Fibroblast of skin of left quadriceps (primary cell): ENCODE measurements at regions not wholly inside any gene's neighbourhood (a gene's known extent, or its start where the extent isn't known, plus 50 kb on each side); places are given as distances from the start of the nearest gene placed in this dataset.

Experiments
- DNase-seq, 2 experiments: peaks; one replicate each; pipeline ENCODE4 v3.0.0-alpha.2; 2013; ENCODE audit warnings: low read depth in 2 of 2

DNA sequence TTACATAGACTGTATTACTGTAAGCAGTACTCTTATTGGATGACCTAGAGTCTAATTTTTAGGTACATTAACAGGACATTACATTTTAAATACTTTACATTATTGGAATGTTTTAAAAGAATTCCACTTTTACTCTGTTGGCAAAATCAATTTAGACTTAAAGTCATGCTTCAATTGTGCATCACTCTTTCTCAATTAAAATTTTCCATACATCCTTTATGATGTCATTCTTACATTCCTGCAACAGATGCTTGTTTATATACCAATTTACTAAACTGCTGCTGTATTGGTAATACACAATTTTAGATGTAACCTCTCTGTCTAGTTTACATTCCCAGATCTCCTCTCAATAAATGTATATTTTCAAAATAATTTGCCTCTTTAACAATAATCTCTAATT lies 440.1 kb downstream of the ZEB2 start:
- peak in 1 of 2 experiments; percentile 44 for DNase-seq

DNA sequence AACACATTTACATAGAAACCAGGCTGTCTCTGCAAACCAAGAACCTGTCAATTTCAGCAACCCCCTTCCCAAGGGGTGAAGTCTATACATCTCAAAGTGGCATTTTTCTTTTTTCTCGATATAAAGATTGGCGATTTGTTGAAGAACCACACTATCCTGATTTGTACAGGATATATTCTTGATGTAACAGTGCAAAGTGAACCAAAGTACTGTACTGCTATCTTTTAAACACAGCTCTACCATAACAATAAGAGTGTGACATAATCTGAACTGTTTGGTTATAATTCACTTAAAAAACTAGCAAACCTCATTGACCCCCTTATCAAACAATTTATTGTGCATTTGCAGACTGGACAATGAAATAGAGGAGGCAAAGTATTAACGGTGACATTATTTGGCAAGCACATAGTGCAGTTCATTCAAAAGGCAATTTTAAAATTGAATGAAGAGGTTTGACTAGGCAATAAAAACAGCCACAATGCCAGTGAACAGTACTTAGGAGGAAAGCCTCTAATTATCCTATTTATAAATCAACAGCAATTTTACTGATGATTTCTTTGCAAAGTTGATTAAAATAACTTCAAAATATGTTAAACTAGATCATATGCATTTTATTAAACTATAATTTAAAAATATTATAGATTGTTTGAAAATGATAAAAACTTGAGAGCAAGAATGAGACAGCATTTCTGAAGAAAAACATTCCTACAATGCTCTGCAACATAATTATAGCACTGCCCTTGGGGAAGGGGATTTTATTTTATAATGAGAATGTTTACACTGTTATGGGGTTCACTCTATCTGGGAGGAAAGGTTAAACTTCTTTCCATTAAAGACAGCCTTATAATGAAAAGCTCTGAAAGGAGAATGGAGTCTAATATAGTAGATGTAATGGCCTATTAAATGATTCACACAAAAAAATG lies 440.9 kb downstream of the ZEB2 start:
- DNase-seq = no peak

DNA sequence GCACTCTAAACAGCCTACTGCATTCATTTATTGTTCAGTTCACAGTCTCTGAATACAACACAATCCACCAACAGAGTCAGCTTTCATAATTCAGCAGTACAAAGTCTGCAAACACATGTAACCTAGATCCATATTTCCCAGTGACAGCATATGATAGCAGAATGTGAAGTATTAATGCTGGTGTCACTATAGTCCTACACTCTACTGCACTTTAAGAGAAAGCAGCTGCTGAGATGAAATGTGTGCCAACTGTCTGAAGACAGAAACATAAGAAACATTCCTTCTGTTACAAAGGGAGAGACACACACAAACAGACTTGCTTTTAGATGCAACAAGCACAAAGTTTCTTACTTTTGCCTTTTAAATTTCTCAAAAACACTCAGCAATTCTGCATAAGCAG lies 441.8 kb downstream of the ZEB2 start:
- peak in 1 of 2 experiments; percentile 37 for DNase-seq

DNA sequence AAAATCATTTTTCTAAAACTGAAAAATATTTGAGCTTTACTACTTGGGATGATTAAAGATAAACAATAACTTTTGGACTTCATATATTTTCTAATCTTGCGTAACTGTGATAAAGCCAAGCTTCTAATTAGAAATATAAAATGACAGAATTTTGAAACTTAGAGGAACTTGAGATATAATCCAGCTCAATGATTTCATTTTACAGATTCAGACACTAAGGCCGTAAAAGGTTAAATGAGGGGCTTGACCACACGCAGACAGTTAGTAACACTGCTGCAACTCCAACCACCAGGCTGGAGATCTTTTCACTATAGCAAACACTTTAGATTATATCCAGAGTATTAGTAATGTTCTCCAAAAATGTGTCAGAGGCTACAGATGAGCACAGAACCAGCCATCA lies 445.5 kb downstream of the ZEB2 start:
- DNase-seq = no peak

DNA sequence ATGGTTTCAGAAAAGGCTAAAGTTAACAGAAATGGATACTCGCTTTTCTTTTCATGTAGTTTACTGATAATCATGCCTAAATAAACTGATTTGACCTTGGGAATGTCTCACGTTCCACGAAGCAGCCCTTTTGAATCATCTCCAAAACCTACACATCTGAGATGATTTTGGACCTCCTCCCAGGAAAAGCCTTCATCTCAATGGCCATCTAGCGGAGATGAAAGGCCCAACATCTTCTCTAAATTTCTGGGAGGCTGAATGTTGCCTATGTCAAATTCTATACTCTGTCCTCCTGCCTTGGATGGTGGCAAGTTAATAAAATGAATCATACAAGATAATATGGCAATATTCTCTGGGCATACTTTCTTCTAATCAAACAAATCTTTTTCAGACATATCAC lies 448.5 kb downstream of the ZEB2 start:
- peak in 1 of 2 experiments; percentile 25 for DNase-seq

DNA sequence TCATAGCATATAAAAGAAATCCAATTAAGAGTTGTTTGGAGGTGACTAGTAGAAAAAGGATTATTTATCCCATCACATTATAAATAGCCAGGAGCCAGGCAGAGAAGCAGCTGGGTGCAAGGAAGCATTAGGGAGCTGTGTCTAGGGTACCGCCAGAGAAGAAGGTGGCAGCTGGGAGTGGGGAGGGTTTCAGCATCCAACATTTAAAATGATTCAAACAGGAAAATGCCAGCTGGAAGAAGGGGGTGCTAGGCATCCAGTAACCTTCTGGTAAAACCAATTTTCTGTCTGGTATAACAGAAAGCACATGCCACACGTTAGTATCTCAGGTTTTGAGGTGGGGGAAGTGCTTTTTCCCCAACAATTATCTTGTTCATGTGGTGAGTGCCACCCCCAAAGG lies 452.4 kb downstream of the ZEB2 start:
- DNase-seq = no peak

DNA sequence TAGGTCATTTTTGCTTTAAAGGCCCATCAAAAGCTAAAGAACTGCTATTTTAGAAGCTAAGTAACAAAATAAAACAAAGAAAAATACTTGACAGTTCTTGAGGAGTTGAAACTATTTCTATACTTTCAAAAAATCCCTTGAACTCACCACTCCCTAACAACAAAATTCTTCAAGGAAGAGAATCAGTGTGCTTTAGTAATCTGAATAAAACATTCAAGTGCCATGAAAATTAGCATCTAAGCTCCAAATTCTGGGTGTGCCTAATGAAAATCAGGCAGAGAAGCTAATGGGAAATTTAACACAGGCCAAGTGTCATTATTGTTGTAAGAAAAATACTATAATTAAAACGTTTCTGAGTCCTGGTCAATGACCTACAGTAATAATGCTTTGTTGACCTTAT lies 456.3 kb downstream of the ZEB2 start:
- no peak for DNase-seq

DNA sequence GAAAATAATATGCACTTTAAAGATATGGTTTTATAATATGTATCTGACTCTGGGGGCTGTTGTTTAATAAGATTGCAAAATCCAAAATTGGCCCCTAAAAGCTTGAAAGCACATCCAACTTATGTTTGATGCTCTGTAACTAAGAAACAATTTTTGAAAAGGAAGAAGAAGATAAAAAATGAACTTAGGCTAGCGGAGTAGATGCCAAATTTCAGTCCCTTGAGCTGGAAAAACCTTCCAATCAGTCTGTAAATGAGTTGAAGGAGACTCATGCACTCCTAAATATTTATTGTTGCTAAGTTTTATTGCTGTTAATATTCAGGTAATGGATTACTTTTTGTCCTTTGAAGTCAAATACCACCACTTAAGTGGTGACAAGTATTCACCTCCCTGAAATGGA lies 465.0 kb downstream of the ZEB2 start:
- no peak for DNase-seq

DNA sequence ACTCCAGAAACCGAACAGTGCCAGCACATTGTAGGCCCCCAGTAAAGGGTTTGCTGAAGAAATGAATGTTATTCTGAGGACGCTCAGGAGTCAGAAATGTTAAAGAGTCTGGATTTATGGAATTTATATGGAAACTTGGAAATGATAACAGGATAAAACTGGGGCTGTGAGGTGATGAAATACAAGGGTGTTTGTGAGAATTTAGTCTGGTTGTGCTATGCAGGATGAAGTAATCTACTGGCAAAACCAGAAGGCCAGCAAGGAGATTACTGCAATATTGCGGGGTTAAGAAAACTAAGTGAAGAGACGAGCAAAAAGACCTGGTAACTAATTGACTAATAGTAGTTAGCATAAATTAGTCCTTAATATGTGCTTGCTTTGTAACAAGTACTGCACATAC lies 467.8 kb downstream of the ZEB2 start:
- DNase-seq = no peak

DNA sequence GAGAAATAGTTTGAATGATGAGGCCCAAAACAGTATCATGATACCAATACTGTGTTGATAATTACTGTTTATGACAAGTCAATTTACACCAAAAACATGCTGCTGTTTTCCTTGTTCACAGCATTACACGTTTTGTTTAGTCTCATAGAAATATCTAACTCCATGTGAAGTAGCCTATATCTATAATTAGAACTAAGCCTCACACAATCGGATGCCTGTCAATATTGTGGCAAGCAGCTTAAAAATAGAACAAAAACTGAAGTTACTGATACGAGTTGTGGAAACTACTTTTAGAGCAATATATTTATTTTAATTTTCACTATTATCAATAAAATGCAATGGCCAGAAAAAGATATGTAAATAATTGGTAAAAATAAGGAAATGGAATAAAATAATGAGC lies 470.8 kb downstream of the ZEB2 start:
- DNase-seq = no peak

DNA sequence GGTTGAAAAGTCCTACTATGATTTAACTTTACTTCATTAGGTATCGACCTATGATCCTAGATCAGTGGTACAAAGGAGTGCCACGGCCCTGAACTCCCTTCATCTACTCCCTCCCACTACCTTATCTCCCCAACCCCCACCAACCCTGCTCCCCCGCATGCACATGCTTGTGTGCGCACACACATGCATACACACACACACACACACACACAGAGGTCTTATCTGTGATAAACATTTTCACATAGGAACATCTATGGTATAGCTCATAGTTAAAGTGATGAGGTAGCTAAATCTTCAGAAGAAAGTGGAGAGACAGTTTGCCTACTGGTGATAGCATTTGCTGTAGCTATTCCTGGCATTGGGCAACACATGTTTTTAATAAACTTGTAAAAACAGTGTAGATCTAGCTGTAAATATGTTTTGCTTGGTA lies 471.3 kb downstream of the ZEB2 start:
- DNase-seq = peak; percentile 14 to 18

DNA sequence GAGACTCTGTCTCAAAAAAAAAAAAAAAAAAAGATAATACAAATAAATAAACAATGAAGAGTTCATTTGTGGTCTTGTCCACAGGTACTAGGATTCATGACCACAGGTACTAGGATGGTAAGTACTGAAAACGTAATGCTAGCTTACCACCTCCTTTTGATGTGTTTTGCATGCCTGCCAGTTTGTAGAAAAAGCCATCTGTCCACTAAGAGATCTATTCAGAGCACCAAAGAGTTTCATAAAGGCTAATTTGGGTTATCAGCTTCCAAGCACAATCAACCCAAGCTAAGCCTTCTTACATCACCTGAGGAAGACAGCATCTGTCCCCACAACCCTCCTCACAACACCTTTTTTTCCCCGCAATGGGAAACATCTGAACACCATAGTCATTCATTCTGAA lies 477.2 kb downstream of the ZEB2 start:
- DNase-seq = no peak

DNA sequence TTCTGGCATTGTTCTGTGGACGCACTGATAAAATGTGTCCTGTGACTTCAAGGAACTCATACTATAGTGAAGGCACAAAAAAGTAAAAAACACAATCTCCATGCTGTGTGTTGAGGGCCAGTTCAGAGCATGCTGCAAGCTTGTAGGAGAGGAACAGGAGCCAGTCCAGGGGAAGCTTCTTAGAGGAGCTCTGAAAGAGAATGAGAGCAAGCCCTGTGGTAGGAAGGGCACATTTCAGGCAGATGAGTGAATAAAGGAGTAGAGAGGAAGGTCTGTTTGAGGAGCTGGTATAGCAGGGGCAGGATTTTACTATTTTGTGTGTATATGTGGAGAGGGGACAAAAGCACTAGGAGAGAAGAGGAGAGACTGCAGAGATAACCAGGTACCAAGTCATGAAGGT lies 478.3 kb downstream of the ZEB2 start:
- no peak for DNase-seq

DNA sequence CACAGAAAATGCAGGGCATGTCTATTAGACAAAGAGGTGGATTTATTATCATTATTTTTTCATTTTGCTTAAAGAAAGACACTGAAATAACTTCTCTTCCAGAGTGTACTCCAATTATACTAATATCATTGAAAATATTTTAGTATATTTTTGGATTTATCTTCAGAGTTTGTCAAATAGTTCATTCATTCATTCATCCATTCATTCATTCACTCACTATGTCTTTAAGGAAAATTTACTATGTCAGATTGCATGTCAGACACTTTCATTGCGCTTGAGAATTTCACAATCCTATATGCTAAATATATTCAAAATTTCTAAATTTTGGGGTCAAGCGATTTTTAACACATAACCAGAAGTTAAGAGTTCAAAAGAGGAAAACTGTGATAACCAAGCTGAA lies 479.1 kb downstream of the ZEB2 start:
- DNase-seq = no peak

DNA sequence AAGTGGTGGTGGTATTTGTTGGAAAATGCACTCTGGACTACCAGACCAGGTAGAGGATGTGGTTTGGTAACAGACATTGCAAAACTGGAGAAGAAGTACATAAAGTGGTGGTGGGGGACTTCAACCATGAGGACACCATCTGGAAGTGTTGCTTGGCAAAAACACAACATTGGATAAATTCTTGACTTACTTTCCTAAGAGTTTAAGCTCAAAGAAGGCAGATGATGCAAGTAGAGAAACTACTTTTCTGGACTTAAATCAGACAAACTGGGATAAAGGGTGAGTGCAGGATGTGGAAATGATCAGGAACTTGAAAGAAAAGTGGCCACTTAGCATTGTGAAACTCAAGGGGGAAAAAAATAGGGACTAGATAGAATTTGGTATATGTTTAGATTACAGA lies 487.4 kb downstream of the ZEB2 start:
- DNase-seq = peak; percentile 67 to 76

DNA sequence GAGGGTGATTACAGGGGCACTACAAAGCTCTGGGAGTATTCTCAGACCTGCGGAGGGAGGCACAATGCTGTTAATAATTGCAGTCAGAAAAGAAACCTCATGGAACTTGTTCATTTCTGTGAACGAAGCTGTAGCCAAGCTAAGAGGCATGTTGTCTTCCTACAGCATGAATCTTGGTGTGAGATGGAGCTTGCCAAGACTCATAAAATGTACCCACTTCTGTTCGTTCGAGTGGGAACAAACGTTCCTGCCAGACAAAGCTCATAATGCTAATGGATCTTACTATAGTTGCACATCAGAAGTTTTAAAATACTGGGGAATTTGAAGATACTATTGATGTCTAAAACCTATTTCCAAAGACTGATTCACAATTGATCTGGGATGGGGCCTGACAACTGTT lies 489.1 kb downstream of the ZEB2 start:
- no peak for DNase-seq

DNA sequence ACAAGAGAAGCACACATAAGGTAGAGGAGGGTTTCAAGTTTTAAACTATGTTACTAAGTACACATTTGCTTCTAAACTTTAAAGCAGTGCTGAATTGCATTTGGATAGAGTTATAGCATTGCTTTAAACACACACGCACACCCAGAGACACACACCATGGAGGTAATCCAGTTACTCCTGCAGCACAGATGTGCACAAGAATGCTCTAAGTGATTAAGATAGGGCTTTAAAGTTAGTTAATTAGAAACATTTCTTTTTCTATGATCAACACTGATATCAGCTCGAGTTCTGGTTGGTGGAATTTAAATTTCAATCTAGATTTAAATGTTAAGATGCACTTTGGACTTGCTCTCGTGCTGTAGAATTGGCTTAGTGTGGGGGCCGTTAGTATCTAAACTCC lies 492.3 kb downstream of the ZEB2 start:
- DNase-seq = no peak

DNA sequence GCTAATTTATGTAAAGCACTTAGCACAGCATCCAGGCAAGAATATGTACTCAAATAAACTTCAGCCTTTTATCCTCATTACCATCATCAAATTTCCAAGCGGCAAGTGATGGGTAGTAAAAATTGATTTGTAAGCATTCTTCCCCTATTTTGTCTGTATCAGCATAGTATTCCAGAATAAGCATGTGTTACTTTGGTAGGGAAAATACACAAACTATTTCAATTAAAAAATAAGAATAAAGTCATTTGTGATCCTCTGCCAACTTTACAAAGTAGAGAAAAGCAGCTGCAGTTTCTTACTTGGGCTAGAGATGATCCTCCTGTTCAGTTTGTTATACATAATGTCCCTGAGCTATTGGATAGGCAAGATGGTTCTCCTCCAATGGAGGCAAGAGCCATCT lies 493.2 kb downstream of the ZEB2 start:
- DNase-seq = no peak

DNA sequence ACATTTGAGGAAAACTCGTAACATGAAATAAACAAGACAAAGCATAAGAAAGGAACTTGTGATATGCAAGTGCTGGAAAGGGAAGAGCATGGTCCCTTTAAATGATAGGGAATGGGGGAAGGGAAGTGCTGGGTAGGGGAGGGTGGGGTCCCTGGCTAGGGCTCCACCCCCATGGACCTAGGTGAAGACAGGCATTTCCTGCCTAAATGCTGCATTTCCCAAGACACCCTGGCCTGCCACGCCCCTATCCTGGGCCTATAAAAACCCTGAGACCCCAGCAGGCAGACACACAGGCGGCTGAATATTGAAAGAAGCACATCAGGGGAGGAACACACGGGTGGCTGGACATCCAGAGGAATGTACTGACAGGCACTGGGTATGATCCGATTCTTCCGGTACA lies 499.9 kb downstream of the ZEB2 start:
- no peak for DNase-seq

DNA sequence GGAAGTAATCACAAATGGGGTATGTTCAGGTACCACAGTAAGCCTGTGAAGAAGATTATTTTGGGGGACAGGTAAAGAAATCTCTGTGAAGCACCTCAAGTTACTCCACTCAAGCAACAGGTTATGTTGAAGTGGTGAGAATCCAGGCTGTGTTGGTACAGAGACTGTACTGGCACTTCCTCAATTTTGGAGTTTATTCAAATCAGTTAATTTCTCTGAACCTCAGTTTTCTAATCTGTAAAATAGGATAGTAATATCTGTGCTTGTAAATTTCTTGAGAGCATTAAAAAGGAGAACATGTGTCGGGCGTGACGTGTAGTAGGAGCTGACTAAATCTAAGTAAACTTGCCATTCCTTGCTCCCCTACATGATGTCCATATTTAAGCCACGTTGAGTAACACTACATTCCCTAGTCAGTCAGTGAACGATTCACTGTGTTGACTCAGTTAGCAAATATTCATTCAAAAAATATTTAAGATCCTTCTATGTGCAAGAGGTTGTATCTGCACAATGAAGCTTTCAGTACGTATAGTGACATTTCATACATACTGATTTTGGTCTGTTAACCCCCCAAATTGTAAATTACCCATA lies 504.2 kb downstream of the ZEB2 start:
- peak; percentile 84 to 87 for DNase-seq

DNA sequence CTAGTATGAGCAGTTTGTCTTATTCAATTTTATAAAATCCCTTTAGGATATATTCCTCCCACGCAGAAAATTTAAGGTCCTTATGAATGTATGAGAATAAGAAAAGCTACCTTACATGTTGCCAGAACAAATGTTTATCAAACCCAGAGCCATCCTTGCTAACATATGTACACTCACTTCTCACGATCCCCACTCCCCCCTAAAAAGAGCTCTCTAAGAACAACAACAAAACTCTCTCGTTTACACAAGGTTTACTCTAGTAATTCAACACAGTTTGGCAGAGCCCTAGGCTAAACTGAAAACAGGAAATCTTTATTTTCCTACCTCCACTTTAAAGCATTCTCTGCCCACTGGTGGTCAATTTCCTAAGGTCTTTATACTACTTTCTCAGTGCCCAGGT lies 504.9 kb downstream of the ZEB2 start:
- no peak for DNase-seq

DNA sequence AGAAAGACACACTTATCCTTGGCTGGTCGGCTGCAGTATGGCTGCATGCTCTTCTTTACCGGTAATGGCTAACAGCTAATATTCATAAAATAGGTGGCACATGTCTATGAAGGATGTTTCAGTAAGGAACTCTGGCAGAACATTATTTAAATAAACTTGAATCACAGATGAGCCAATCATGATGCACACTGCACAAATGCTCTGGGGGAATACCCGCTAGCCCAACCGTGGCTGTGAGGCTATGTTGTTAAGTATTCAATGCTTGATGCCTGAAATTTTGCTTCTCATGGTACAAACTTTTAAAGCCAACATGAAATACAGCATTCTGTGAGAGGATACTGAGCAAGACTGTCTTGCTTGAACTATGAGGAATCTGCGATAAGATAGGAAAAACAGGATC lies 505.8 kb downstream of the ZEB2 start:
- DNase-seq = no peak

DNA sequence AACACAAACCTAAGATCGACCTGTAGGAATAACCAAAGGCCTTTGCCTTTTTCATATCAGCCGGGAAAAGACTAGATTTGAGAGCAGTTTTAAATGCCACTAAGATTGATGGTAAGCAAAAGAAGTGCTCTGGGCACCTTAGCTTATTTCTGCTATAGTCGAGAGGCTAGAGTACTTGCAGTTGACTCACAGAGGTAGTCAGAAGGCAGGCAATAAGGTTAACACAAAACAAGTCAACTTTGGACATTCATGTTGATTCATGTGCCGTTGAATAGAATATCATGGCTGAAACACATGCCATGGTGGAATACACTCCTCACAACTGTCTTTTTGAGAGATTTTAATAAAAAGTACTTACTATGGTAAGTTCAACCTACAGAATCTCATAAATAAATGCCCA lies 507.6 kb downstream of the ZEB2 start:
- no peak for DNase-seq

DNA sequence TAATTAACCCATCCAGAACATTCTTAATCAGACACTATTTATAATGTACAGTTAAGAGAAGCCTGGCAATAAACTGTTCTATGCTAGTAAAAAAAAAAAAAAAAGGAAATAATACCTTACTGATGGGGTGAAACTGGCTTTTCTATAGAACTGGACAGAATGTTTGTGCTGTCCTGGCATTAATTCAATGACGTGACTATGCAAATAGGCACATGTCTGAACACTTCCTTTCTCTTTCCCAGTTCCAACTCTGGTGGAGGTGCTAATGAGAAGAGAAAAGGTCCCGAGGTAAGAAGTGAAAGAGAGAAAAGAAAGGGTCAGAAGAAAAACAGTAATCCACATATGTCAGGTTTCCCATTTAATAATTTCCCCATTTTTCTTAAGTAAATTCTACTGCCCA lies 508.4 kb downstream of the ZEB2 start:
- no peak for DNase-seq
